A549 (cell line): ENCODE measurements at regions not wholly inside any gene's neighbourhood (a gene's known extent, or its start where the extent isn't known, plus 50 kb on each side); places are given as distances from the start of the nearest gene placed in this dataset.

Experiments
- EHMT2 ChIP-seq: fragments of 200-600 bp; sonication (generic); IDR thresholded peaks from 2 replicates; pipeline ENCODE4 v1.6.1; 2016; ENCODE audit warnings: antibody characterized with exemption, low read depth, mild to moderate bottlenecking, moderate library complexity
- KDM1A ChIP-seq: fragments of 200-600 bp; sonication (generic); IDR thresholded peaks from 2 replicates; pipeline ENCODE4 v1.6.1; 2016; ENCODE audit warnings: low read depth, mild to moderate bottlenecking
- POLR2A ChIP-seq: IDR thresholded peaks from 2 replicates; pipeline ENCODE4 v1.6.1; 2012; ENCODE audit warnings: mild to moderate bottlenecking, low read length
- RNF2 ChIP-seq: fragments of 200-600 bp; sonication (generic); IDR thresholded peaks from 2 replicates; pipeline ENCODE4 v1.6.1; 2016; ENCODE audit warnings: low read depth, mild to moderate bottlenecking, antibody characterized with exemption, moderate library complexity, borderline replicate concordance
- TF ChIP-seq, protein P1 (sequence below): fragments of >200 bp; sonication (Bioruptor Twin); formaldehyde crosslinking; IDR thresholded peaks from 3 replicates; pipeline ENCODE4 v1.5.1; 2016

GRCh38 chr11:110986016-110986415 is 259.5 kb upstream of the POU2AF2 start:
- TF ChIP-seq, protein P1, sequence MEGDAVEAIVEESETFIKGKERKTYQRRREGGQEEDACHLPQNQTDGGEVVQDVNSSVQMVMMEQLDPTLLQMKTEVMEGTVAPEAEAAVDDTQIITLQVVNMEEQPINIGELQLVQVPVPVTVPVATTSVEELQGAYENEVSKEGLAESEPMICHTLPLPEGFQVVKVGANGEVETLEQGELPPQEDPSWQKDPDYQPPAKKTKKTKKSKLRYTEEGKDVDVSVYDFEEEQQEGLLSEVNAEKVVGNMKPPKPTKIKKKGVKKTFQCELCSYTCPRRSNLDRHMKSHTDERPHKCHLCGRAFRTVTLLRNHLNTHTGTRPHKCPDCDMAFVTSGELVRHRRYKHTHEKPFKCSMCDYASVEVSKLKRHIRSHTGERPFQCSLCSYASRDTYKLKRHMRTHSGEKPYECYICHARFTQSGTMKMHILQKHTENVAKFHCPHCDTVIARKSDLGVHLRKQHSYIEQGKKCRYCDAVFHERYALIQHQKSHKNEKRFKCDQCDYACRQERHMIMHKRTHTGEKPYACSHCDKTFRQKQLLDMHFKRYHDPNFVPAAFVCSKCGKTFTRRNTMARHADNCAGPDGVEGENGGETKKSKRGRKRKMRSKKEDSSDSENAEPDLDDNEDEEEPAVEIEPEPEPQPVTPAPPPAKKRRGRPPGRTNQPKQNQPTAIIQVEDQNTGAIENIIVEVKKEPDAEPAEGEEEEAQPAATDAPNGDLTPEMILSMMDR, result no peak
- TF ChIP-seq EHMT2, result no peak
- no peak for TF ChIP-seq POLR2A
- TF ChIP-seq KDM1A, result no peak
- no peak for TF ChIP-seq RNF2
